Liver (tissue), 8 donors: ENCODE measurements at regions not wholly inside any gene's neighbourhood (a gene's known extent, or its start where the extent isn't known, plus 50 kb on each side); places are given as distances from the start of the nearest gene placed in this dataset.

Experiments used
- DNase-seq: peaks from one replicate; pipeline ENCODE4 v3.0.0-alpha.2; 2017; ENCODE audit warnings: low spot score
- H3K27ac ChIP-seq, 2 donors: one replicate each; pipeline ENCODE4 v1.7.0; 2013; ENCODE audit warnings: inconsistent platforms in 2 of 2, low read length in 2 of 2, control low read depth in 1 of 2, low read depth in 1 of 2, mild to moderate bottlenecking in 1 of 2
- H3K27me3 ChIP-seq, 4 donors: one replicate each; pipeline versions ENCODE4 v1.6.1 to v1.7.0; 2013; ENCODE audit warnings: low read length in 3 of 4, inconsistent platforms in 1 of 4, mild to moderate bottlenecking in 1 of 4, moderate library complexity in 1 of 4; ENCODE audit not compliant: control insufficient read depth in 4 of 4, insufficient read depth in 4 of 4
- H3K36me3 ChIP-seq, 4 donors: one replicate each; pipeline versions ENCODE4 v1.6.1 to v1.7.0; 2013; ENCODE audit warnings: low read length in 3 of 4, mild to moderate bottlenecking in 3 of 4, low read depth in 1 of 4, moderate library complexity in 1 of 4; ENCODE audit not compliant: control insufficient read depth in 4 of 4, insufficient read depth in 3 of 4
- H3K4me1 ChIP-seq, 4 donors: one replicate each; pipeline versions ENCODE4 v1.6.1 to v1.7.0; 2013; ENCODE audit warnings: low read length in 3 of 4, mild to moderate bottlenecking in 3 of 4, moderate library complexity in 1 of 4; ENCODE audit not compliant: control insufficient read depth in 4 of 4, insufficient read depth in 4 of 4
- H3K4me3 ChIP-seq, 3 donors: one replicate each; pipeline versions ENCODE4 v1.6.1 to v1.7.0; 2013; ENCODE audit warnings: low read length in 3 of 3, control low read depth in 1 of 3, low read depth in 1 of 3, mild to moderate bottlenecking in 1 of 3
- H3K9ac ChIP-seq, 2 donors: one replicate each; pipeline ENCODE4 v1.7.0; 2013; ENCODE audit warnings: low read length in 2 of 2, mild to moderate bottlenecking in 2 of 2, moderate library complexity in 2 of 2, control low read depth in 1 of 2, low read depth in 1 of 2
- H3K9me3 ChIP-seq, 4 donors: one replicate each; pipeline versions ENCODE4 v1.6.1 to v1.7.0; 2013; ENCODE audit warnings: low read length in 3 of 4; ENCODE audit not compliant: control insufficient read depth in 4 of 4
- EGR1 ChIP-seq, 2 donors: IDR thresholded peaks; 2 replicates each; pipeline ENCODE4 v1.6.1; 2016 to 2018; ENCODE audit warnings: antibody characterized with exemption in 2 of 2, low read depth in 2 of 2
- FOXA1 ChIP-seq: IDR thresholded peaks from 2 replicates; pipeline ENCODE4 v1.6.1; 2016; ENCODE audit warnings: antibody characterized with exemption
- FOXA2 ChIP-seq: IDR thresholded peaks from 2 replicates; pipeline ENCODE4 v1.6.1; 2016; ENCODE audit warnings: antibody characterized with exemption
- HNF4A ChIP-seq, 2 donors: conservative IDR thresholded peaks; 2 replicates each; pipeline ENCODE4 v1.6.1; 2016; ENCODE audit warnings: antibody characterized with exemption in 2 of 2, mild to moderate bottlenecking in 2 of 2
- HNF4G ChIP-seq: IDR thresholded peaks from 2 replicates; pipeline ENCODE4 v1.6.1; 2016; ENCODE audit warnings: antibody characterized with exemption
- JUND ChIP-seq, 2 donors: IDR thresholded peaks; 2 replicates each; pipeline ENCODE4 v1.6.1; 2016; ENCODE audit warnings: antibody characterized with exemption in 2 of 2
- NR2F2 ChIP-seq: IDR thresholded peaks from 2 replicates; pipeline ENCODE4 v1.6.1; 2016; ENCODE audit warnings: antibody characterized with exemption
- RAD21 ChIP-seq, 2 donors: IDR thresholded peaks; 2 replicates each; pipeline ENCODE4 v1.6.1; 2016; ENCODE audit warnings: antibody characterized with exemption in 2 of 2, mild to moderate bottlenecking in 2 of 2
- RXRA ChIP-seq, 2 donors: IDR thresholded peaks; 2 replicates each; pipeline ENCODE4 v1.6.1; 2017 to 2018; ENCODE audit warnings: antibody characterized with exemption in 2 of 2, mild to moderate bottlenecking in 1 of 2
- SP1 ChIP-seq: IDR thresholded peaks from 2 replicates; pipeline ENCODE4 v1.6.1; 2018; ENCODE audit warnings: antibody characterized with exemption, mild to moderate bottlenecking
- TAF1 ChIP-seq: conservative IDR thresholded peaks from 2 replicates; pipeline ENCODE4 v1.6.1; 2016; ENCODE audit warnings: antibody characterized with exemption, mild to moderate bottlenecking
- YY1 ChIP-seq: IDR thresholded peaks from 2 replicates; pipeline ENCODE4 v1.6.1; 2016; ENCODE audit warnings: antibody characterized with exemption, mild to moderate bottlenecking
- WGBS: extraction: QIAGEN DNeasy Blood & Tissue Kit; methylation state at CpG from one replicate; pipeline ENCODE4 v1.1.7; 2013; 5-methylcytosine and 5-hydroxymethylcytosine counted together
- TF ChIP-seq, protein P1 (sequence below): IDR thresholded peaks from 2 replicates; pipeline ENCODE4 v1.6.1; 2016; ENCODE audit warnings: antibody characterized with exemption
- TF ChIP-seq, protein P2 (sequence below): IDR thresholded peaks from 2 replicates; pipeline ENCODE4 v1.6.1; 2016; ENCODE audit warnings: antibody characterized with exemption
- TF ChIP-seq, protein P3 (sequence below): IDR thresholded peaks from 2 replicates; pipeline ENCODE4 v1.6.1; 2016; ENCODE audit warnings: antibody characterized with exemption
- TF ChIP-seq, protein P4 (sequence below): fragments of 150-350 bp; IDR thresholded peaks from 2 replicates; pipeline ENCODE4 v1.5.1; 2017; ENCODE audit warnings: improper control_type of control experiment, low read depth, low read length; ENCODE audit not compliant: missing input control
- TF ChIP-seq, protein P5 (sequence below): IDR thresholded peaks from 2 replicates; pipeline ENCODE4 v1.6.1; 2016; ENCODE audit warnings: antibody characterized with exemption, mild to moderate bottlenecking
- donor health status: healthy.
- donor health status: healthy.
- donor health status: healthy.
- donor health status: healthy.
- donor health status: healthy.

DNA sequence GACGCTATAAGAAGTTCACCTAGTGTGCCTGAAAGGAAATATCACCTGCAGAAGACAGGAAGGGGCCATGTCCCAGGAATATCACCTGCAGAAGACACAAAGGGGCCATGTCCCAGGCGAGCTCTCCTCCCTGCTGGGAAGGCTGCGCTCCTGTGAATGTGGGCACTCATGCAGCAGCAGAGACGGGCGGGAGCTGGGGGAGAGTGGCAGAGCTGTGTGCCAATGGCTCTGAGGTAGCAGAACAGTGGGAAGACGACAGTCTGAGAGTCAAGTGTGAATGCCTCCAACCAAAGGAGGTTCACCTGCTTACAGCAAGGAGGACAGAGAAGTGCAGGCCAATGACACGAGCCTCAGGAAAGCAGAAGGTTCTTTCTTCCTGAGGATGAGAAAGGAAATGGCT is 117.9 kb upstream of the SALL3 start (continued):
- TF ChIP-seq, protein P1, sequence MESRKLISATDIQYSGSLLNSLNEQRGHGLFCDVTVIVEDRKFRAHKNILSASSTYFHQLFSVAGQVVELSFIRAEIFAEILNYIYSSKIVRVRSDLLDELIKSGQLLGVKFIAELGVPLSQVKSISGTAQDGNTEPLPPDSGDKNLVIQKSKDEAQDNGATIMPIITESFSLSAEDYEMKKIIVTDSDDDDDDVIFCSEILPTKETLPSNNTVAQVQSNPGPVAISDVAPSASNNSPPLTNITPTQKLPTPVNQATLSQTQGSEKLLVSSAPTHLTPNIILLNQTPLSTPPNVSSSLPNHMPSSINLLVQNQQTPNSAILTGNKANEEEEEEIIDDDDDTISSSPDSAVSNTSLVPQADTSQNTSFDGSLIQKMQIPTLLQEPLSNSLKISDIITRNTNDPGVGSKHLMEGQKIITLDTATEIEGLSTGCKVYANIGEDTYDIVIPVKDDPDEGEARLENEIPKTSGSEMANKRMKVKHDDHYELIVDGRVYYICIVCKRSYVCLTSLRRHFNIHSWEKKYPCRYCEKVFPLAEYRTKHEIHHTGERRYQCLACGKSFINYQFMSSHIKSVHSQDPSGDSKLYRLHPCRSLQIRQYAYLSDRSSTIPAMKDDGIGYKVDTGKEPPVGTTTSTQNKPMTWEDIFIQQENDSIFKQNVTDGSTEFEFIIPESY = no peak
- TF ChIP-seq, protein P2, sequence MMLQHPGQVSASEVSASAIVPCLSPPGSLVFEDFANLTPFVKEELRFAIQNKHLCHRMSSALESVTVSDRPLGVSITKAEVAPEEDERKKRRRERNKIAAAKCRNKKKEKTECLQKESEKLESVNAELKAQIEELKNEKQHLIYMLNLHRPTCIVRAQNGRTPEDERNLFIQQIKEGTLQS = no peak
- no peak for TF ChIP-seq EGR1 (IDR thresholded peaks at IDR 0.05; ENCODE audit: low read depth in 2 of 2)

DNA sequence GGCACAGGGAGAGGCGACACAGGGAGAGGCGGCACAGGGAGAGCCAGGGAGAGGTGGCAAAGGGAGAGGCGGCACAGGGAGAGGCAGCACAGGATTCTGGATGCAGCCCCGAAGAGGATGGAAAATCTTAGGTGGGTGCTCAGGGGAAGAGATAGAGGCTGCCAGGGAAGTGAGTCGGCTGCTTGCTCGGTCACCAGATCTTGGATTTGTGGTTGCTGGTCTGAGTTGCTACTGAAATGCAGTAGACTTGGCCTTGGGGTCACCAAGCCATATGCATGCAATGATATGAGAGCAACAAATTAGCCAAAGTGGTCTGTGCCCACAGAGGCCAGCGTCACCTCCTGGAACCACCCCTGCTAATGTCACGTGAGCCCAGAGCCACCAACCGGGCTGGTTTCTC is 117.2 kb upstream of the SALL3 start:
- TF ChIP-seq, protein P1 = no peak
- no peak for TF ChIP-seq FOXA1
- TF ChIP-seq EGR1 (IDR thresholded peaks at IDR 0.05; ENCODE audit: low read depth in 2 of 2) = no peak
- TF ChIP-seq HNF4G = no peak
- no peak for TF ChIP-seq RXRA (IDR thresholded peaks at IDR 0.05)
- no peak for TF ChIP-seq RAD21 (IDR thresholded peaks at IDR 0.05)
- no peak for TF ChIP-seq JUND (IDR thresholded peaks at IDR 0.05)
- no peak for TF ChIP-seq HNF4A (conservative IDR thresholded peaks at IDR 0.05)
- no peak for TF ChIP-seq FOXA2
- TF ChIP-seq YY1 = no peak
- TF ChIP-seq, protein P3, sequence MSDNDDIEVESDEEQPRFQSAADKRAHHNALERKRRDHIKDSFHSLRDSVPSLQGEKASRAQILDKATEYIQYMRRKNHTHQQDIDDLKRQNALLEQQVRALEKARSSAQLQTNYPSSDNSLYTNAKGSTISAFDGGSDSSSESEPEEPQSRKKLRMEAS = no peak
- TF ChIP-seq SP1 = no peak
- TF ChIP-seq, protein P4, sequence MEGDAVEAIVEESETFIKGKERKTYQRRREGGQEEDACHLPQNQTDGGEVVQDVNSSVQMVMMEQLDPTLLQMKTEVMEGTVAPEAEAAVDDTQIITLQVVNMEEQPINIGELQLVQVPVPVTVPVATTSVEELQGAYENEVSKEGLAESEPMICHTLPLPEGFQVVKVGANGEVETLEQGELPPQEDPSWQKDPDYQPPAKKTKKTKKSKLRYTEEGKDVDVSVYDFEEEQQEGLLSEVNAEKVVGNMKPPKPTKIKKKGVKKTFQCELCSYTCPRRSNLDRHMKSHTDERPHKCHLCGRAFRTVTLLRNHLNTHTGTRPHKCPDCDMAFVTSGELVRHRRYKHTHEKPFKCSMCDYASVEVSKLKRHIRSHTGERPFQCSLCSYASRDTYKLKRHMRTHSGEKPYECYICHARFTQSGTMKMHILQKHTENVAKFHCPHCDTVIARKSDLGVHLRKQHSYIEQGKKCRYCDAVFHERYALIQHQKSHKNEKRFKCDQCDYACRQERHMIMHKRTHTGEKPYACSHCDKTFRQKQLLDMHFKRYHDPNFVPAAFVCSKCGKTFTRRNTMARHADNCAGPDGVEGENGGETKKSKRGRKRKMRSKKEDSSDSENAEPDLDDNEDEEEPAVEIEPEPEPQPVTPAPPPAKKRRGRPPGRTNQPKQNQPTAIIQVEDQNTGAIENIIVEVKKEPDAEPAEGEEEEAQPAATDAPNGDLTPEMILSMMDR = no peak
- TF ChIP-seq, protein P2 = no peak
- TF ChIP-seq, protein P5, sequence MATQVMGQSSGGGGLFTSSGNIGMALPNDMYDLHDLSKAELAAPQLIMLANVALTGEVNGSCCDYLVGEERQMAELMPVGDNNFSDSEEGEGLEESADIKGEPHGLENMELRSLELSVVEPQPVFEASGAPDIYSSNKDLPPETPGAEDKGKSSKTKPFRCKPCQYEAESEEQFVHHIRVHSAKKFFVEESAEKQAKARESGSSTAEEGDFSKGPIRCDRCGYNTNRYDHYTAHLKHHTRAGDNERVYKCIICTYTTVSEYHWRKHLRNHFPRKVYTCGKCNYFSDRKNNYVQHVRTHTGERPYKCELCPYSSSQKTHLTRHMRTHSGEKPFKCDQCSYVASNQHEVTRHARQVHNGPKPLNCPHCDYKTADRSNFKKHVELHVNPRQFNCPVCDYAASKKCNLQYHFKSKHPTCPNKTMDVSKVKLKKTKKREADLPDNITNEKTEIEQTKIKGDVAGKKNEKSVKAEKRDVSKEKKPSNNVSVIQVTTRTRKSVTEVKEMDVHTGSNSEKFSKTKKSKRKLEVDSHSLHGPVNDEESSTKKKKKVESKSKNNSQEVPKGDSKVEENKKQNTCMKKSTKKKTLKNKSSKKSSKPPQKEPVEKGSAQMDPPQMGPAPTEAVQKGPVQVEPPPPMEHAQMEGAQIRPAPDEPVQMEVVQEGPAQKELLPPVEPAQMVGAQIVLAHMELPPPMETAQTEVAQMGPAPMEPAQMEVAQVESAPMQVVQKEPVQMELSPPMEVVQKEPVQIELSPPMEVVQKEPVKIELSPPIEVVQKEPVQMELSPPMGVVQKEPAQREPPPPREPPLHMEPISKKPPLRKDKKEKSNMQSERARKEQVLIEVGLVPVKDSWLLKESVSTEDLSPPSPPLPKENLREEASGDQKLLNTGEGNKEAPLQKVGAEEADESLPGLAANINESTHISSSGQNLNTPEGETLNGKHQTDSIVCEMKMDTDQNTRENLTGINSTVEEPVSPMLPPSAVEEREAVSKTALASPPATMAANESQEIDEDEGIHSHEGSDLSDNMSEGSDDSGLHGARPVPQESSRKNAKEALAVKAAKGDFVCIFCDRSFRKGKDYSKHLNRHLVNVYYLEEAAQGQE = no peak
- TF ChIP-seq NR2F2 = no peak
- TF ChIP-seq TAF1 = no peak
- no peaks in the 10 kb centered on the region for H3K9me3 ChIP-seq
- WGBS = 80% methylated on average over 9 of the region's 9 CpGs
- no peak overlapping the region for H3K9ac ChIP-seq
- peaks cover 0 to 5% (median 2%) of the 10 kb centered on the region in 4 donors for H3K27me3 ChIP-seq
- no peak for DNase-seq
- H3K4me1 ChIP-seq = no peaks in the 10 kb centered on the region
- no peak overlapping the region for H3K27ac ChIP-seq
- H3K4me3 ChIP-seq = no peak overlapping the region
- no peaks in the 10 kb centered on the region for H3K36me3 ChIP-seq
